Prostate gland (tissue), 2 donors: ENCODE measurements at regions not wholly inside any gene's neighbourhood (a gene's known extent, or its start where the extent isn't known, plus 50 kb on each side); places are given as distances from the start of the nearest gene placed in this dataset.

Experiments
- CTCF ChIP-seq, 4 experiments: fragments of 200-600 bp in 2 of 4; fragments of 450-650 bp in 2 of 4; sonication (generic) in 2 of 4; IDR thresholded peaks; 1 replicate in 3 of 4; 2 replicates in 1 of 4; pipeline ENCODE4 v1.5.1; 2016 to 2019; ENCODE audit warnings: antibody characterized with exemption in 4 of 4, mild to moderate bottlenecking in 2 of 4, moderate library complexity in 2 of 4
- POLR2A ChIP-seq: fragments of 450-650 bp; IDR thresholded peaks from one replicate; pipeline ENCODE4 v1.6.1; 2016; ENCODE audit warnings: antibody characterized with exemption, mild to moderate bottlenecking
- POLR2AphosphoS5 ChIP-seq: sonication (generic); formaldehyde crosslinking; IDR thresholded peaks from one replicate; pipeline ENCODE4 v1.6.1; 2017; ENCODE audit warnings: antibody characterized with exemption

- TF ChIP-seq POLR2AphosphoS5: no peak
- no peak for TF ChIP-seq CTCF (IDR thresholded peaks at IDR 0.05)
- TF ChIP-seq POLR2A: no peak
Observed at GRCh38 chr9:2345013-2345412, 276.6 kb upstream of the VLDLR start.
